ENCODE measurements at regions not wholly inside any gene's neighbourhood (a gene's known extent, or its start where the extent isn't known, plus 50 kb on each side); places are given as distances from the start of the nearest gene placed in this dataset.

DNA sequence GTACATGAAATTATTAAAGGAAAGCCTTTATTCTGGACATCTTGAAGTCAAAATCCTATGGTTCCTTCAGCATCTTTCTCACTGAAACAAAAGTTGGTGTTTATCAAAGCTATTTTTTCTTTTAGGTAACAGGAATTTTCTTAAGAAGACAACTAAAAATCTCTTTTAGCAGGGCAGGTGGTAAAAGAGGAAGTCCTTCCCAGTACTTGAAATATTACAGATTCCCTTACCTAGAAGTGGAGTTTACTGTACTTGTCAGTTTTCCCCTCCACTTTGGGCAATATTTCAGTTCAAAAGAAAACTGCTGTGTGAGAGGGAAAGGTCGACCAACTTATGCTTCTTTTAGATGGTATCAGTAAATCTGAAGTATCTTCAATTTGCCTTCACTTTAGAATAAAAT lies 64.3 kb upstream of the TDRD3 start:
- no peak for TF ChIP-seq EZH2 (IDR thresholded peaks at IDR 0.05; ENCODE audit: borderline replicate concordance, low read depth, low read length, severe bottlenecking)
- TF ChIP-seq CTCF (IDR thresholded peaks at IDR 0.05; ENCODE audit: borderline replicate concordance, extremely low read depth, low read length, poor library complexity, severe bottlenecking) = no peak

Data from DND-41 (cell line).